ENCODE measurements at regions not wholly inside any gene's neighbourhood (a gene's known extent, or its start where the extent isn't known, plus 50 kb on each side); places are given as distances from the start of the nearest gene placed in this dataset.

- SMC1A ChIA-PET (ENCODE audit: uncharacterized antibody, unreplicated experiment) = interaction anchor here (1.2 kb wide), 1 partner anchor 154 kb away, joined by 3 read pairs; no protein-coding TSS in a partner anchor
- Histone ChIP-seq H3K79me2 (ENCODE audit: control insufficient read depth, insufficient read depth, low read length) (no peaks in the 10 kb centered on the region), H3K4me3 (no peak overlapping the region), H3K27ac (ENCODE audit: control insufficient read depth, insufficient read depth) (no peak overlapping the region), H2AFZ (ENCODE audit: control insufficient read depth, low read depth, low read length) (no peak overlapping the region), H3K27me3 (replicated peaks in 1 of 2; ENCODE audit: control insufficient read depth in 2 of 2, insufficient read depth in 2 of 2, low read length in 1 of 2) (no peaks in the 10 kb centered on the region), H3K4me1 (ENCODE audit: control insufficient read depth, insufficient read depth, low read length) (no peaks in the 10 kb centered on the region), H3K36me3 (ENCODE audit: control insufficient read depth in 2 of 2, insufficient read depth in 2 of 2, low read length in 1 of 2) (no peaks in the 10 kb centered on the region), H4K20me1 (ENCODE audit: control insufficient read depth, insufficient read depth) (no peaks in the 10 kb centered on the region), H3K4me2 (ENCODE audit: control insufficient read depth, insufficient read depth) (no peak overlapping the region), H3K9me3 (replicated peaks; ENCODE audit: control insufficient read depth, insufficient read depth, low read length) (no peaks in the 10 kb centered on the region), H3K9ac (ENCODE audit: control insufficient read depth, insufficient read depth, low read length) (no peak overlapping the region)
- TF ChIP-seq CUX1 (IDR thresholded peaks at IDR 0.05; ENCODE audit: insufficient replicate concordance, low read depth, low read length) (no peak), ASH2L (IDR thresholded peaks at IDR 0.05; ENCODE audit: borderline replicate concordance, low read depth) (no peak), SRF (IDR thresholded peaks at IDR 0.05; ENCODE audit: low read depth in 2 of 2, low read length in 2 of 2) (no peak)
- CTCF ChIA-PET = no interaction called here
- POLR2A ChIA-PET = no interaction called here
- no peak for ATAC-seq
- FAIRE-seq = no peak
- RAD21 ChIA-PET (ENCODE audit: unreplicated experiment) = no interaction called here
- intact Hi-C loops (cut with micrococcal nuclease; ENCODE audit: unreplicated experiment) (no loop called here), in situ Hi-C loops (cut with MboI) (no loop called here)
- WGBS (ENCODE audit: insufficient coverage, insufficient replicate concordance, low lambda C conversion rate, missing lambda C conversion rate) = 12% methylated on average over 4 of the region's 4 CpGs
- DNase-seq (ENCODE audit: low read depth, low spot score) = no peak
- BruUV-seq (replicated peaks) = no TSS peak
Measured at GRCh38 chr4:181043486-181043885, 1199.7 kb upstream of the TENM3 start.

All from GM12878 (cell line).